A549 (cell line): ENCODE measurements at regions not wholly inside any gene's neighbourhood (a gene's known extent, or its start where the extent isn't known, plus 50 kb on each side); places are given as distances from the start of the nearest gene placed in this dataset.
A peak's percentile ranks its signal among the peaks of the same experiment; 100 is the strongest.

ENCODE experiments used
- ATAC-seq, 2 experiments: fragments of 200-7000 bp in 1 of 2; fragments of >200 bp in 1 of 2; cut with Nextera tagmentation in 1 of 2; cut with Tn5 transposase in 1 of 2; 3 replicates each; pipeline versions ENCODE4 v1.8.0 to v1.9.1; 2018 to 2020; ENCODE audit warnings: mild to moderate bottlenecking in 1 of 2, moderate library complexity in 1 of 2
- CTCF ChIA-PET: fragments of 300-600 bp; sonication (Branson Sonifier 250); formaldehyde crosslinking; extraction: SDS; loops from one replicate; lab custom pipeline; 2021; ENCODE audit warnings: antibody characterized with exemption, inconsistent platforms; lab: Yijun Ruan, JAX
- POLR2A ChIA-PET: fragments of 350-600 bp; formaldehyde crosslinking; extraction: SDS; loops from one replicate; lab custom pipeline; 2021; ENCODE audit warnings: antibody characterized with exemption, inconsistent platforms; lab: Yijun Ruan, JAX
- DNase-seq, 2 experiments: peaks; one replicate each; pipeline versions ENCODE4 v3.0.0 to v3.0.0-alpha.2; 2011 to 2016; ENCODE audit warnings: low read depth in 1 of 2, low spot score in 1 of 2
- FAIRE-seq: peaks from 2 replicates; lab custom pipeline; 2011; peaks lifted over from hg19 to GRCh38; lab: Jason Lieb, UNC
- H3K27ac ChIP-seq, 2 experiments: fragments of >200 bp; sonication (Bioruptor Twin); formaldehyde crosslinking; 3 replicates each; pipeline ENCODE4 v1.5.1; 2016 to 2017
- H3K4me1 ChIP-seq: fragments of >200 bp; sonication (Bioruptor Twin); formaldehyde crosslinking; 3 replicates; pipeline ENCODE4 v1.6.1; 2016
- H3K4me2 ChIP-seq: fragments of >200 bp; sonication (Bioruptor Twin); formaldehyde crosslinking; 3 replicates; pipeline ENCODE4 v1.6.1; 2016
- H3K4me3 ChIP-seq: fragments of >200 bp; sonication (Bioruptor Twin); formaldehyde crosslinking; 3 replicates; pipeline ENCODE4 v1.5.1; 2016
- H3K9me3 ChIP-seq: fragments of >200 bp; sonication (Bioruptor Twin); formaldehyde crosslinking; 3 replicates; pipeline ENCODE4 v1.6.1; 2016
- EHF ChIP-seq: fragments of 250-450 bp; sonication (Bioruptor Pico); IDR thresholded peaks from 2 replicates; pipeline ENCODE4 v1.5.0; 2020; ENCODE audit warnings: mild to moderate bottlenecking
- ELK1 ChIP-seq: fragments of 150-350 bp; IDR thresholded peaks from 2 replicates; pipeline ENCODE4 v1.6.1; 2014; ENCODE audit warnings: low read depth, mild to moderate bottlenecking, low read length
- EP300 ChIP-seq, 2 experiments: fragments of >200 bp; sonication (Bioruptor Twin); formaldehyde crosslinking; IDR thresholded peaks; 2 replicates in 1 of 2; 3 replicates in 1 of 2; pipeline ENCODE4 v1.6.1; 2016 to 2017
- FOSL2 ChIP-seq, 2 experiments: fragments of 450-650 bp in 1 of 2; fragments of >200 bp in 1 of 2; sonication (Bioruptor Twin) in 1 of 2; formaldehyde crosslinking; IDR thresholded peaks; 2 replicates each; pipeline versions ENCODE4 v1.5.0 to v1.6.1; 2016 to 2020; ENCODE audit warnings: mild to moderate bottlenecking in 1 of 2, moderate library complexity in 1 of 2
- GATA3 ChIP-seq: IDR thresholded peaks from 2 replicates; pipeline ENCODE4 v1.6.1; 2012; ENCODE audit warnings: borderline replicate concordance
- HDAC2 ChIP-seq: fragments of 200-600 bp; sonication (generic); IDR thresholded peaks from 2 replicates; pipeline ENCODE4 v1.6.1; 2016
- HOXA7 ChIP-seq: fragments of 250-450 bp; sonication (Bioruptor Pico); IDR thresholded peaks from 2 replicates; pipeline ENCODE4 v1.5.0; 2020; ENCODE audit warnings: mild to moderate bottlenecking, moderate library complexity
- KDM5A ChIP-seq: fragments of 200-600 bp; sonication (generic); IDR thresholded peaks from 2 replicates; pipeline ENCODE4 v1.6.1; 2016; ENCODE audit warnings: antibody characterized with exemption, mild to moderate bottlenecking
- NPAS2 ChIP-seq: fragments of 250-450 bp; sonication (Bioruptor Pico); IDR thresholded peaks from 2 replicates; pipeline ENCODE4 v1.8.0; 2022; ENCODE audit warnings: mild to moderate bottlenecking, moderate library complexity, borderline replicate concordance
- RNF2 ChIP-seq: fragments of 200-600 bp; sonication (generic); IDR thresholded peaks from 2 replicates; pipeline ENCODE4 v1.6.1; 2016; ENCODE audit warnings: low read depth, mild to moderate bottlenecking, antibody characterized with exemption, moderate library complexity, borderline replicate concordance
- USF2 ChIP-seq: fragments of 450-650 bp; IDR thresholded peaks from 2 replicates; pipeline ENCODE4 v1.6.1; 2014; ENCODE audit warnings: antibody characterized with exemption
- ZNF302 ChIP-seq: fragments of 250-450 bp; sonication (Bioruptor Pico); IDR thresholded peaks from 2 replicates; pipeline ENCODE4 v1.9.0; 2021; ENCODE audit warnings: inconsistent platforms, mild to moderate bottlenecking, moderate library complexity
- ZSCAN20 ChIP-seq: fragments of 250-450 bp; sonication (Bioruptor Pico); IDR thresholded peaks from 2 replicates; pipeline ENCODE4 v1.8.0; 2022; ENCODE audit warnings: mild to moderate bottlenecking, moderate library complexity
- WGBS: methylation state at CpG from one replicate; pipeline ENCODE4 v1.1.6; 2017; ENCODE audit errors: missing lambda C conversion rate; 5-methylcytosine and 5-hydroxymethylcytosine counted together
- TF ChIP-seq, protein P1 (sequence below): fragments of >200 bp; sonication (Bioruptor Twin); formaldehyde crosslinking; IDR thresholded peaks from 3 replicates; pipeline ENCODE4 v1.5.1; 2016
- TF ChIP-seq, protein P2 (sequence below): fragments of 200-600 bp; sonication (generic); IDR thresholded peaks from 2 replicates; pipeline ENCODE4 v1.6.1; 2016; ENCODE audit warnings: antibody characterized with exemption, mild to moderate bottlenecking, moderate library complexity

DNA sequence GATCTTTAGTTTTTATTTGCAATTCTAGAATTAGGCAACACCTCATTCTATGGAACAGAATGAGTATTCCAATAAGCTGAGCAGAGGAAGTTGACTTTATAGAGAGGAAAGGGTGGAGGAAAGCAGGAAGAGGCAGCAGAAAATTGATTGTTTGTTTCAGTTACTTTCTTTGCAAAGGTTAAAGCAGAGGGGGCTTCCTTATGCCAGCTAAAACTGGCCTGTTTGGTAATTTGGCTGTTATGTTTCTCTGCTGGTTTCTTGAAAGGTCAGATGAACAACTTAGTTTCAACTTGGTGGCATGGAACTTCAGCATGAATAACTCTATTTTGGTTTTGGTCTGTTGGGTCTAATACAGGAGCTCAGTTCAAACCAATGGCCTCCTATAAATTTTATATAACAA is 190.9 kb upstream of the IL12A start:
- Histone ChIP-seq H3K4me2 (no peak overlapping the region), H3K9me3 (no peaks in the 10 kb centered on the region)
- TF ChIP-seq NPAS2 (CRISPR knock-in tag) (no peak), KDM5A (no peak), USF2 (no peak), HDAC2 (no peak), RNF2 (no peak), EP300 (IDR thresholded peaks at IDR 0.05) (no peak), ZNF302 (CRISPR knock-in tag) (no peak), GATA3 (no peak), HOXA7 (CRISPR knock-in tag) (no peak)
- TF ChIP-seq, protein P1, sequence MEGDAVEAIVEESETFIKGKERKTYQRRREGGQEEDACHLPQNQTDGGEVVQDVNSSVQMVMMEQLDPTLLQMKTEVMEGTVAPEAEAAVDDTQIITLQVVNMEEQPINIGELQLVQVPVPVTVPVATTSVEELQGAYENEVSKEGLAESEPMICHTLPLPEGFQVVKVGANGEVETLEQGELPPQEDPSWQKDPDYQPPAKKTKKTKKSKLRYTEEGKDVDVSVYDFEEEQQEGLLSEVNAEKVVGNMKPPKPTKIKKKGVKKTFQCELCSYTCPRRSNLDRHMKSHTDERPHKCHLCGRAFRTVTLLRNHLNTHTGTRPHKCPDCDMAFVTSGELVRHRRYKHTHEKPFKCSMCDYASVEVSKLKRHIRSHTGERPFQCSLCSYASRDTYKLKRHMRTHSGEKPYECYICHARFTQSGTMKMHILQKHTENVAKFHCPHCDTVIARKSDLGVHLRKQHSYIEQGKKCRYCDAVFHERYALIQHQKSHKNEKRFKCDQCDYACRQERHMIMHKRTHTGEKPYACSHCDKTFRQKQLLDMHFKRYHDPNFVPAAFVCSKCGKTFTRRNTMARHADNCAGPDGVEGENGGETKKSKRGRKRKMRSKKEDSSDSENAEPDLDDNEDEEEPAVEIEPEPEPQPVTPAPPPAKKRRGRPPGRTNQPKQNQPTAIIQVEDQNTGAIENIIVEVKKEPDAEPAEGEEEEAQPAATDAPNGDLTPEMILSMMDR = no peak
- TF ChIP-seq, all 56 proteins: peak for 0
- DNase-seq = no peak
- Histone ChIP-seq H3K4me1 (peaks cover 41% of the 10 kb centered on the region), H3K4me3 (no peak overlapping the region), H3K27ac (0 out of 6 replicates have a peak overlapping the region, but pooled peaks of 1 of the 2 experiments have one; percentile 2)
- no peak for FAIRE-seq
- CTCF ChIA-PET = interaction anchor here (1.2 to 7.0 kb wide), 4 partner anchors 8 to 31 kb away, joined by 3 to 56 read pairs (median 14); no protein-coding TSS in a partner anchor
- POLR2A ChIA-PET = no interaction called here
- no peak for ATAC-seq

DNA sequence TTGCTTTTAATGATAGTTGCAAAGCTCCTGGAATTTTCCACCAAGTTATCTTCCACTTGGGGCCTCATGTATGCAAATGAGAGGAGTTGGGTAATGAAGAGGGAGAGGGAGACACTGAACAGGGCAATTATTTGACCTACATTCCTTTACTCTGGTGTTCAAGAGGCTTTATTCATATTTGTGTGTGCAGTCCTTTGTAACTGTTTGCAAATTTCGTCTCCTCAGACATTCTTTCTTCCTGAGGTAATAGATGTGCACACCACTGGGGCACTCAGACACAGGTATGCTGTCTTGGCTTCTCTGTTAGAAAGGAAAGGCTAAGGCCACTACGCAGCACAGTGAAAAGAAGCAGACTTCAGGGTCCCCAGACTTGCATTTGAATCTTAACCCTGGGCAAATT is 189.7 kb upstream of the IL12A start:
- POLR2A ChIA-PET = interaction anchor here (1.2 kb wide), 1 partner anchor 12 kb away, joined by 3 read pairs; no protein-coding TSS in a partner anchor
- H3K4me1 ChIP-seq = peaks cover 38% of the 10 kb centered on the region
- no peak for TF ChIP-seq ZSCAN20 (CRISPR knock-in tag)
- TF ChIP-seq FOSL2 (IDR thresholded peaks at IDR 0.05) = no peak
- no peak for TF ChIP-seq FOSL2 (CRISPR knock-in tag; IDR thresholded peaks at IDR 0.05)
- TF ChIP-seq, protein P2, sequence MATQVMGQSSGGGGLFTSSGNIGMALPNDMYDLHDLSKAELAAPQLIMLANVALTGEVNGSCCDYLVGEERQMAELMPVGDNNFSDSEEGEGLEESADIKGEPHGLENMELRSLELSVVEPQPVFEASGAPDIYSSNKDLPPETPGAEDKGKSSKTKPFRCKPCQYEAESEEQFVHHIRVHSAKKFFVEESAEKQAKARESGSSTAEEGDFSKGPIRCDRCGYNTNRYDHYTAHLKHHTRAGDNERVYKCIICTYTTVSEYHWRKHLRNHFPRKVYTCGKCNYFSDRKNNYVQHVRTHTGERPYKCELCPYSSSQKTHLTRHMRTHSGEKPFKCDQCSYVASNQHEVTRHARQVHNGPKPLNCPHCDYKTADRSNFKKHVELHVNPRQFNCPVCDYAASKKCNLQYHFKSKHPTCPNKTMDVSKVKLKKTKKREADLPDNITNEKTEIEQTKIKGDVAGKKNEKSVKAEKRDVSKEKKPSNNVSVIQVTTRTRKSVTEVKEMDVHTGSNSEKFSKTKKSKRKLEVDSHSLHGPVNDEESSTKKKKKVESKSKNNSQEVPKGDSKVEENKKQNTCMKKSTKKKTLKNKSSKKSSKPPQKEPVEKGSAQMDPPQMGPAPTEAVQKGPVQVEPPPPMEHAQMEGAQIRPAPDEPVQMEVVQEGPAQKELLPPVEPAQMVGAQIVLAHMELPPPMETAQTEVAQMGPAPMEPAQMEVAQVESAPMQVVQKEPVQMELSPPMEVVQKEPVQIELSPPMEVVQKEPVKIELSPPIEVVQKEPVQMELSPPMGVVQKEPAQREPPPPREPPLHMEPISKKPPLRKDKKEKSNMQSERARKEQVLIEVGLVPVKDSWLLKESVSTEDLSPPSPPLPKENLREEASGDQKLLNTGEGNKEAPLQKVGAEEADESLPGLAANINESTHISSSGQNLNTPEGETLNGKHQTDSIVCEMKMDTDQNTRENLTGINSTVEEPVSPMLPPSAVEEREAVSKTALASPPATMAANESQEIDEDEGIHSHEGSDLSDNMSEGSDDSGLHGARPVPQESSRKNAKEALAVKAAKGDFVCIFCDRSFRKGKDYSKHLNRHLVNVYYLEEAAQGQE = no peak
- no peak for TF ChIP-seq ELK1
- TF ChIP-seq, protein P1 = no peak
- TF ChIP-seq HOXA7 (CRISPR knock-in tag) = no peak
- no peak for TF ChIP-seq EHF
- TF ChIP-seq, all 56 proteins: peak for 0
- H3K4me3 ChIP-seq = no peak overlapping the region
- FAIRE-seq = no peak
- ATAC-seq = peak in 1 of 2 experiments; percentile 59; a peak in 3 of 6 replicates
- no peak for DNase-seq
- CTCF ChIA-PET = interaction anchor here (0.6 to 5.6 kb wide), 2 partner anchors 12 to 32 kb away, joined by 3 to 26 read pairs; no protein-coding TSS in a partner anchor
- peak overlapping the region; percentile 47 for H3K4me2 ChIP-seq
- H3K27ac ChIP-seq = peak overlapping the region in 1 of 2 experiments; percentile 19; a peak in 1 of 6 replicates
- no peaks in the 10 kb centered on the region for H3K9me3 ChIP-seq
- WGBS = 54% methylated on average over 2 of the region's 2 CpGs
